NCI-H1694 (cell line): ENCODE measurements at regions not wholly inside any gene's neighbourhood (a gene's known extent, or its start where the extent isn't known, plus 50 kb on each side); places are given as distances from the start of the nearest gene placed in this dataset.
"Not testable (repeated sequence)": the region's sequence is repeated elsewhere in the genome, so short reads cannot be mapped to it uniquely, and the experiment has no call there.

ENCODE experiments used
- DNase-seq: peaks from one replicate; lab custom pipeline; 2025; lab: John Stamatoyannopoulos, UW

- DNase-seq: no peak
Observed at GRCh38 chr13:100811024-100811865, 136.7 kb upstream of the TMTC4 start.

GRCh38 chr13:100810481-100810880 is 135.9 kb upstream of the TMTC4 start:
- no peak for DNase-seq

DNA sequence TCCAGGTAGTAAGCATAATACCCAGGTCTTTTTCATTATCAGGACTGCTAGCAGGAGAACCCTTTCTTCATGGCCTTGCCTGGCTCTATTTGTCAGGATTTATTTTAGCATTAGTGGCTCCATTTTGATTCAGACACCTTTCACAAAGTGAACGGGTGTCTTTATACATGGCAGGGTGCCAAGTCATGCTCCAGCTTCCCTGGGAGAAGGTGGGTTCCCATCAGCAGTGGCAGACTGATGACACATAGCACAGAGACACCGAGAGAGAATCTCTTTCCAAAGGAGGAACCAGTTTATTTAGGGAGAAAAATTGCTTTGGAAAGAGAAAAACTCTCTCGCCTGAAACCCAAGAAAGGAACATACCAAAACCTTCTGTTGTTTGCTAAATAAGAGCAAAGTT is 135.3 kb upstream of the TMTC4 start:
- no peak for DNase-seq

DNA sequence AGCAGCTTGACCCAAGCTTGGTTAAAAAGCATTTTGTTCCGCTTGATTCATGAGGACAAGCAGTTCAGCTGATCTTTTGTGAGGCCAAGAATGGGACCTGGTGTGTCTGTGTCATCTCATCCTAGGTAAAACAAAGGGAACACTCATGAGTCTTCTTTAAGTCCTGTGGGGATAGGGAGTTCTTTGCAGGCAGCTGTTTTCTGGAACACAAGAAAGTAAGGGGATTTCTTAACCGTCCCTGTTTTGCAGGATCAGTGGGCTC is 134.5 kb upstream of the TMTC4 start:
- no peak for DNase-seq

DNA sequence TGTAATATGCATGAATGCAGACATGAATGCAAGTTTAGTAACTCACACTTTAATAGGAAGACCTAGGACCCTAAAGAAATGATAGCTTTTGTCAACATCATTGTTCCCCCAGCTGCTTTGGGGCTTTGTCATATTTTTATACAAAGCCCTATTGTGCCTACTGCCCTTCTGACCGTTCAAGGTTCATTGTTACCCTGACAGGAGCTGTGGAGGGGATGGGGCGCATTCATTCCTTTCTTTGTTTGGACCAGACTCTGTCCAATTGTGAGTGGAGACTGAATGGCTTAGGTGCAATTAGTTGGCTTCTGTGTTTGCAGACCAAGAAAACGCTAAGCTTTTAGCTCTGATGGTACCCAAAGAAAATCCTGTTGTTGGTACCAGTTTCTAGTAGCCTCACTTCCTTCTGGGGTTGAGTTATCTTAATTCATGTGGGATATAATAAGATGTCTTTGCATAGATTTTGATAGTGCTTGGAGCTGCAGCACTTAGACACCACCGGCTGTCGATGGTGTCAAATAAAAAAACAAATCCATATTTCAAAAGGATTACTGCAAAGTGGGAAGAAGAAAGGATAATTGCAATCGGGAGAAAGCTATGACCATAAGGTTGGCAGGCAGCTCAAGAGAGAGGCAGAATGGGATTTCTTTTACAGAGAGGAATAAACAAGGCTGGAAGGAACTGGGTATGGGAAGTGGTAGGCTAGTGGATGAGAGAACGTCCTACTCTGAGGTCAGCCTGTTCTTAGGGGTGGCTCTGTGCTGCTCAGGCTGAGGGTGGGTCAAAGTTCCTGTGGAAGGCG is 133.9 kb upstream of the TMTC4 start:
- no peak for DNase-seq

DNA sequence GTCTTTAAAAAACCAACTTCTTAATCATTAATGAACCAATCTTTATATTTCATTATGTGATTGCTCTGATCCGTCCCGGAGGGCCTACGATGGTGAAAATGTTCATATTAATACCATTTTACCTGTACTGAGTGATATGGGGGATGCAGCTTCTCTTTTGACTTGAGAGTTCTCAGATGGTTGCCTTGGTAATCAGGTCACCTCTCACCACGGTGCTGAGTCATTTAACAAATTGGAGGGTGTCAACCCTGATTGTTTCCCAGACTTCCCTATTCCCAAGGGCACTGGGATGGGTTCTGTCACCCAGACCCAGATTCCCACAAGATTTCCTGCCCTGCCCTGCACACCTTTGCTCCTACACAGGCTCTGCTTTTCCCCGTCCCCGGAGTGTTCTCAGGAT is 128.5 kb upstream of the TMTC4 start:
- no peak for DNase-seq

DNA sequence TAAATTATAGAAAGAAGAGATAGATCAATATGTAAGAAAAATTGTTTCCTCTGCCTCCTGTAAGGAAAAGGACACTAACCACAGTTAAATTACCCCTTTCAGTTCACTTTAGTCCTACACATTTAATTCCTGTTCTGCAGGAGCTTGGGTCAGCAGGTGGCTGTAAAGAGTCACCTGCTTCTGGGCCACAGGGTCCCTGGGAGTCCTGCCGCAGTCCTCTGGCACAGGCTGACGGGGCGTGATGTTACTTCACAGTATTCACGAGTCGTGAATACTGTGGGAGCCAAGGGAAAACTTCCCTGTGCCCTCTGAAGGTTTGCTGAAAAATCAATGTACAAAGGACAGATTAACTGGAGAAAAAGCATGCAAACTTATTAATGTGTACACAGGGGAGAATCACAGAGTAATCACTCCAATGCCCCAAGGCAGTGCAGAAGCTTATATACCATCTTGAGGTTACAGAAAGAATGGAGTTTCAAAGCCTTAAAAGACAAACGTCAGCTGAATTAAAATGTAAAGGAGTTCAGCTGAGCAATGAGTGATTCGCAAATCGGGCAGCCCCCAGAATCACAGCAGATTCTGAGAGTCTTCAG is 125.8 kb upstream of the TMTC4 start:
- no peak for DNase-seq

- DNase-seq: no peak
Observed at GRCh38 chr13:100798739-100799361, 124.3 kb upstream of the TMTC4 start.

DNA sequence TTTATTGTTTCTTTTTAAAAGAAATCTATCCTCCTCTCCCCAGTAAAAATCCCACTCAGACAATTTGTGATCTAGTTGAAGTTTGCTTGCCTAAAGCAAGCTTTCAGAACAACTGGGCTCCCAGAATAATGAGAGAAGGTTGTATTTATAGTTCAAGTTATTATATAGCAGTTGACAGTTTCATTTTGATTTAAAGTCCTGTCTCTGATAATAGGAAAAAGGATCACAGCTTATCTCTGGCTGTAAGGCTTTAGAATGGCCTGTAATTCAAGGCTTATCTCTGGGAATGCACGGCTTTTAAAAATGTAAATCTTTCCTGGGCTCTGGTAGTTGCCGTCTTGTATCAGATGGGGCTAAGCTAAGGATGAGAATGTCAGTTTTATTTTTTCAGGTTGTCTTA is 123.3 kb upstream of the TMTC4 start:
- no peak for DNase-seq

GRCh38 chr13:100796463-100796862 is 121.9 kb upstream of the TMTC4 start:
- no peak for DNase-seq

- no peak for DNase-seq
Observed at GRCh38 chr13:100794575-100794974, 120.0 kb upstream of the TMTC4 start.

GRCh38 chr13:100790405-100790804 is 115.8 kb upstream of the TMTC4 start:
- no peak for DNase-seq

DNA sequence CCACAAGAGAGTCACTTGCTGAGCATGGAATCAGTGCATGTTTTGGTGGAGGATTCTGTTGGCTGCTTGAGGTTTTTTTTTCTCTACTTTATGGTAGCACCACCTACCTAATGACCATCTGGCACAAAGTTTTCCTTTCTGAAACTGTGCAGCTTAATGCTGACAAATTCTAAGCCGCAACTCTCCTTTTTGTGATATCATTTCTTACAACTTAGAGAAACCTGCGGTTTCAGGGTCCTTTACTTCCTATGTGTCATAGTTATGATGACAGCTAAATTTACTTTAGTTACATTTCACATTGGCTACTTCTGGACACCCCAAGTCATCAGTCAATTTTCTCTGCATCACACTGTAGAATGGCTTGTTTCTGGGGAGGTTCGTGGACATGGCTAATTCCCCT is 115.4 kb upstream of the TMTC4 start:
- DNase-seq: no peak

- DNase-seq: peak; percentile 31
Observed at GRCh38 chr13:100789481-100789880, 114.9 kb upstream of the TMTC4 start.

- no peak for DNase-seq
Observed at GRCh38 chr13:100789025-100789424, 114.4 kb upstream of the TMTC4 start.

GRCh38 chr13:100788540-100788939 is 113.9 kb upstream of the TMTC4 start:
- DNase-seq: no peak

- no peak for DNase-seq
Observed at GRCh38 chr13:100787899-100788298, 113.3 kb upstream of the TMTC4 start.

GRCh38 chr13:100776686-100777085 is 102.1 kb upstream of the TMTC4 start:
- not testable (repeated sequence) for DNase-seq

DNA sequence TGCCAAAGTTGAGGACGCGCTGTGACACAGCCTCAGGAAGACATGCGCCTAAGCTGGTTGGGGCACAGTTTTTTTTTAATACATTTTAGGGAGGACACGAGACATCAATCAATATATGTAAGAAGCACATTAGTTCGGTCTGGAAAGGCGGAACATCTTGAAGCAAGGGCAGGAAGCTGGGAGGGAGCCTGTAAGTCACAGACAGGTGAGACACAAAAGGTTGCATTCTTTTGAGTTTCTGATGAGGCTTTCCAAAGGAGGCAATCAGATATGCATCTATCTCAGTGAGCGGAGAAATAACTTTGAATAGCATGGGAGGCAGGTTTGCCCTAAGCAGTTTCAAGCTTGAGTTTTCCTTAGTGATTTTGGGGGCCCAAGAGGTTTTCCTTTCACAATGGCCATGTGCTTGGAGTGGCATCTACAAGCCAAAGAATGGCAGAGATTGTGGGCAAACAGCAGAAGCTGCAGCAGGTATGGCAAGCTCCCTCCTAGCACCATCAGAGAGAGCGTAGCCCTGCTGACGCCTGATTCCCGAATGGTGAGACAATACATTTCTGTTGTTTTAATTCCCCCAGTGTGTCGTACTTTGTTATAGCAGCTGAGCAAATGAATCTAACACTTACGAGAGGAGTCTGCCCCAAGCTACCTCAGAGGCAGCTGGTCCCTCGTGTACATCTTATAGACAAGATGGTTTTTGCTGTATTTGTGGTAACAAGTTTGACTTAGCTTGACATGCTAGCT is 99.5 kb upstream of the TMTC4 start:
- DNase-seq: no peak

- no peak for DNase-seq
Observed at GRCh38 chr13:100773429-100773828, 98.8 kb upstream of the TMTC4 start.

DNA sequence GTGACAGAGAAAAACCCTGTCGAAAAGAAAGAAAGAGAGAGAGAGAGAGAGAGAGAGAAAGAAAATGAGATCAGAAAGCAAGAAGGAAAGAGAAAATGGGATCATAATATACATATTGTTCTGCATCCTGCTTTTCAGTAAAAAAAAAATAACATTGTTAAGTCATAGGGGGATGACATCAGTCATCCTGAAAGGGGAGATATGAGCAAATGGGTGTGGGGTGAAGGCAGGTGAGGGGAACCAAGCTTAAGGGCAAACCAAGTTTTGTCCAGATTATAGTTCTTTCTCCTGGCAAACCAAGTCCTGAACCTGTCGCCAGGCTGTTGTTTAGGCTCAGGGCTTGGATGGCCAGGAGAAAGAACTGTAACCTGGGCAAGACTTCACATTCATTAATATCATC is 92.6 kb upstream of the TMTC4 start:
- DNase-seq: no peak

DNA sequence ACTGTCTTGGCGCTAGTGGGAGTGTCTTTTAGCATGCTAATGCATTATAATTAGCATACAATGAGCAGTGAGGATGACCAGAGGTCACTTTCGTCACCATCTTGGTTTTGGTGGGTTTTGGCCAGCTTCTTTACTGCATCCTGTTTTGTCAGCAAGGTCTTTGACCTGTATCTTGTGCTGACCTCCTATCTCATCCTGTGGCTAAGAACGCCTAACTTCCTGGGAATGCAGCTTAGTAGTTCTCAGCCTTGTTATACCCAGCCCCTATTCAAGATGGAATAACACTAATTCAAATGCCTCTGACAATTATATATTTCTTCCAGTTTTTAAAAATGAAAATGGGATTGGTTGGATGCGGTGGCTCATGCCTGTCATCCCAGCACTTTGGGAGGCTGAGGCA is 92.0 kb upstream of the TMTC4 start:
- DNase-seq: not testable (repeated sequence)
